Transverse colon (tissue), 4 donors: ENCODE measurements at regions not wholly inside any gene's neighbourhood (a gene's known extent, or its start where the extent isn't known, plus 50 kb on each side); places are given as distances from the start of the nearest gene placed in this dataset.

Experiments
- DNase-seq: peaks from one replicate; pipeline ENCODE4 v3.0.0-alpha.2; 2019
- H3K27ac ChIP-seq, 4 donors: fragments of 200-600 bp; sonication (generic); 2 replicates each; pipeline ENCODE4 v1.5.1; 2016 to 2018; ENCODE audit warnings: inconsistent platforms in 4 of 4
- H3K27me3 ChIP-seq: fragments of 200-600 bp; sonication (generic); 2 replicates; pipeline ENCODE4 v1.5.1; 2017; ENCODE audit warnings: inconsistent platforms
- H3K36me3 ChIP-seq, 4 donors: fragments of 200-600 bp; sonication (generic); 2 replicates each; pipeline ENCODE4 v1.5.1; 2017 to 2019; ENCODE audit warnings: inconsistent platforms in 4 of 4
- H3K4me1 ChIP-seq, 4 donors: fragments of 200-600 bp; sonication (generic); 2 replicates each; pipeline ENCODE4 v1.5.1; 2017 to 2020; ENCODE audit warnings: inconsistent platforms in 4 of 4
- H3K4me3 ChIP-seq, 4 donors: fragments of 200-600 bp; sonication (generic); 1 replicate in 1 of 4; 2 replicates in 3 of 4; pipeline versions ENCODE4 v1.5.1 to v1.6.1; 2017 to 2019; ENCODE audit warnings: inconsistent platforms in 4 of 4
- H3K9me3 ChIP-seq, 2 donors: fragments of 200-600 bp; sonication (generic); 2 replicates each; pipeline ENCODE4 v1.5.1; 2017 to 2019; ENCODE audit warnings: inconsistent platforms in 2 of 2
- EP300 ChIP-seq: sonication (generic); formaldehyde crosslinking; IDR thresholded peaks from one replicate; pipeline ENCODE4 v1.6.1; 2017; ENCODE audit warnings: antibody characterized with exemption, low read depth
- POLR2A ChIP-seq: fragments of 450-650 bp; IDR thresholded peaks from one replicate; pipeline ENCODE4 v1.6.1; 2016; ENCODE audit warnings: antibody characterized with exemption, mild to moderate bottlenecking, moderate library complexity
- POLR2AphosphoS5 ChIP-seq, 3 donors: sonication (generic); formaldehyde crosslinking; IDR thresholded peaks; one replicate each; pipeline ENCODE4 v1.6.1; 2016; ENCODE audit warnings: antibody characterized with exemption in 3 of 3
- WGBS, 2 donors: methylation state at CpG; one replicate each; pipeline ENCODE4 v1.1.5; 2018; ENCODE audit warnings: low coverage in 1 of 2; 5-methylcytosine and 5-hydroxymethylcytosine counted together
- in situ Hi-C, 4 donors: fragments of 200-750 bp; cut with MboI; loops; one replicate each; pipeline versions ENCODE4 v1.15.0 to v1.15.1; 2017; ENCODE audit warnings: low sequenced_read_pairs in 3 of 4, low pct_ligation_motif_present in 1 of 4, low pct_unique_long_range_greater_than_20kb in 1 of 4
- intact Hi-C: fragments of 100-400 bp; cut with DNase I; formaldehyde crosslinking; loops from one replicate; pipeline ENCODE4 v1.15.1; 2023; ENCODE audit warnings: low total_unique reads
- TF ChIP-seq, protein P1 (sequence below), 5 experiments: fragments of 200-600 bp in 3 of 5; fragments of 450-650 bp in 2 of 5; sonication (generic) in 3 of 5; IDR thresholded peaks; 1 replicate in 2 of 5; 2 replicates in 3 of 5; pipeline ENCODE4 v1.5.1; 2016 to 2017; ENCODE audit warnings: antibody characterized with exemption in 5 of 5, inconsistent platforms in 3 of 5, mild to moderate bottlenecking in 2 of 5, moderate library complexity in 1 of 5

DNA sequence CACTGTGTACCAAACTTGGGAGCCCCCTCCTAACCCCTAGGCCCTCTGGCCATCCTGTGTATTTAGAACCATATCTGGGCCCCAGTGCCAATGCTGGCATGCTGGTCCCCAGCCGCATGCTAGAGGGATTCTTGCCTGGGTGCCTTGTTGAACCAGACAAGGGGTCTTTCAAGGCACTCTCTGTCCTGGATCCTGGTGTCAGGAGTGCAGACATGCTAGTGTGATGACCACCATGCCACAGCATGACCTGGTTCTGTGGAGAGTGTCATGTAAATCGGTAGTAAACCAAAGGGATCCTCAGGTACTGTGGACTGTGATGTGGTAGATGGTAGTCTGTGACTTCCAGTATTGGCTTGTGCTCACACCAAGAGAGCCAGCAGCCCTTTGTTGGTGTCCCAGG, 222.2 kb upstream of the PODXL start:
- intact Hi-C loops (no loop called here), in situ Hi-C loops (no loop called here)
- H3K9me3 ChIP-seq = no peaks in the 10 kb centered on the region
- TF ChIP-seq POLR2AphosphoS5 (IDR thresholded peaks at IDR 0.05) (no peak), EP300 (no peak), POLR2A (no peak)
- TF ChIP-seq, protein P1, sequence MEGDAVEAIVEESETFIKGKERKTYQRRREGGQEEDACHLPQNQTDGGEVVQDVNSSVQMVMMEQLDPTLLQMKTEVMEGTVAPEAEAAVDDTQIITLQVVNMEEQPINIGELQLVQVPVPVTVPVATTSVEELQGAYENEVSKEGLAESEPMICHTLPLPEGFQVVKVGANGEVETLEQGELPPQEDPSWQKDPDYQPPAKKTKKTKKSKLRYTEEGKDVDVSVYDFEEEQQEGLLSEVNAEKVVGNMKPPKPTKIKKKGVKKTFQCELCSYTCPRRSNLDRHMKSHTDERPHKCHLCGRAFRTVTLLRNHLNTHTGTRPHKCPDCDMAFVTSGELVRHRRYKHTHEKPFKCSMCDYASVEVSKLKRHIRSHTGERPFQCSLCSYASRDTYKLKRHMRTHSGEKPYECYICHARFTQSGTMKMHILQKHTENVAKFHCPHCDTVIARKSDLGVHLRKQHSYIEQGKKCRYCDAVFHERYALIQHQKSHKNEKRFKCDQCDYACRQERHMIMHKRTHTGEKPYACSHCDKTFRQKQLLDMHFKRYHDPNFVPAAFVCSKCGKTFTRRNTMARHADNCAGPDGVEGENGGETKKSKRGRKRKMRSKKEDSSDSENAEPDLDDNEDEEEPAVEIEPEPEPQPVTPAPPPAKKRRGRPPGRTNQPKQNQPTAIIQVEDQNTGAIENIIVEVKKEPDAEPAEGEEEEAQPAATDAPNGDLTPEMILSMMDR (IDR thresholded peaks at IDR 0.05) = no peak
- H3K27me3 ChIP-seq = no peaks in the 10 kb centered on the region
- no peak overlapping the region for H3K27ac ChIP-seq
- H3K4me3 ChIP-seq = no peak overlapping the region
- no peaks in the 10 kb centered on the region for H3K36me3 ChIP-seq
- WGBS, 2 donors = 91% methylated on average over 2 of the region's 2 CpGs; no CpG with 5 or more reads in 1 of the 2 donors
- DNase-seq = no peak
- no peaks in the 10 kb centered on the region for H3K4me1 ChIP-seq

DNA sequence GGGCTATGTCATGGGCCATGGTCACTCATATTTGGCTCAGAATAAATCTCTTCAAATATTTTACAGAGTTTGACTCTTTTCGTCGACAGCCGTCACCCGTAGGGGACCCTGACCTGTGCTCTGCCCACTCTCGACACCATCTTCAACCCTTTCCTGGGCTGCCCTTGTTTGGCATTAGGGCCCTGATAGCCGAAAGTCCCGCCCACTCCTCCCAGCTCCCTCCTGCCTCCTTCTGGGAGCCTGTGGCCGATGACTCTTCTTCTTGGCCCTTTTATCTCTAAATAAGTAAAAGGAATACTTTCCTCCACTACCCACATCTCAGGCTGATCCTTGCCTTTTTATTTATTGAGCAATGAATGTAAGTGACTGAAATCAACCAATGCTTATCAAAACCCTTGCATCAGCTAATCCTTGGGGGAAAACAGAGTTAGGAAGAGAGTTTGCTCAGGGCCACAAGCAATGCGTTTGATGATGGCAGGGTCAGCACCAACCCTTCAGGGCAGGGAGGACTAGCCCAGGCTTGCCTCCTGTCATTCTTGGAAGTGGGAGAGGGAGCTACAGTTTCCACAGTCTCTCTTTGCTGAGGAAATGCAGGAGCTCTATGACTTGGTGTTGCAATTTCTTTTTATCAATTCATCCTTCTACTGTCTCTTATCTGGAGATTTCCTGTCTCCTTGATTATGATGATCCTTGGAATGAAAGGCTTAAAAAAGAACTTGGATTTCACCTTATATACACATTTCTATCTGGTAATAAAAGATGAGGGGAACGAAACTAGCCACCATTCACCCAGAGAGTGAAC, 218.2 kb upstream of the PODXL start:
- 56 to 76% methylated on average over 2 to 10 of the region's 10 CpGs for WGBS, 2 donors
- in situ Hi-C loops (no loop called here), intact Hi-C loops (no loop called here)
- Histone ChIP-seq H3K27me3 (no peaks in the 10 kb centered on the region), H3K27ac (no peak overlapping the region), H3K36me3 (no peaks in the 10 kb centered on the region), H3K4me3 (no peak overlapping the region), H3K9me3 (no peaks in the 10 kb centered on the region), H3K4me1 (no peaks in the 10 kb centered on the region)
- no peak for DNase-seq
- TF ChIP-seq POLR2AphosphoS5 (IDR thresholded peaks at IDR 0.05) = no peak
- TF ChIP-seq, protein P1 (IDR thresholded peaks at IDR 0.05) = no peak
- no peak for TF ChIP-seq EP300
- TF ChIP-seq POLR2A = no peak

DNA sequence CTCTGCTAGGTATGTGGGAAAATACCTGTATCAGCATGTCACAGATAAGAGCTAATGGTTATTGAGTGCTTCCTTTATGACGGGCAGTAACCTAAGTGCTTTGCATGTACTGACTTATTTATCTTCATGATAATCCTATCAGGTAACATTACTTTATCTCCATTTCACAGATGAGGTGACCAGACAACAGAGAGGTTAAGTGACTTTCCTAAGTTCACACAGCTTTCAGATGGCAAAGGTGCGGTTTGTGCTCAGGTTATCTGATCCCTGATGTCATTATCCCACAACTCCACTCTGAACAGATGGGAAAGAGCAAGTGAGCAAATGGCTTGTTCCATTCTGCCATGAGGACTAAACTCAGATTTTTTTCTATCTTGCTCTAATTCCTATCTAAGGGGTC, 217.0 kb upstream of the PODXL start:
- no peak for TF ChIP-seq EP300
- TF ChIP-seq POLR2A = no peak
- TF ChIP-seq, protein P1 (IDR thresholded peaks at IDR 0.05) = no peak
- intact Hi-C loops (no loop called here), in situ Hi-C loops (no loop called here)
- Histone ChIP-seq H3K36me3 (no peaks in the 10 kb centered on the region), H3K27me3 (no peaks in the 10 kb centered on the region), H3K4me3 (no peak overlapping the region), H3K4me1 (no peaks in the 10 kb centered on the region), H3K9me3 (no peaks in the 10 kb centered on the region), H3K27ac (no peak overlapping the region)
- 51 to 57% methylated on average over 1 to 2 of the region's 2 CpGs for WGBS, 2 donors
- no peak for DNase-seq

DNA sequence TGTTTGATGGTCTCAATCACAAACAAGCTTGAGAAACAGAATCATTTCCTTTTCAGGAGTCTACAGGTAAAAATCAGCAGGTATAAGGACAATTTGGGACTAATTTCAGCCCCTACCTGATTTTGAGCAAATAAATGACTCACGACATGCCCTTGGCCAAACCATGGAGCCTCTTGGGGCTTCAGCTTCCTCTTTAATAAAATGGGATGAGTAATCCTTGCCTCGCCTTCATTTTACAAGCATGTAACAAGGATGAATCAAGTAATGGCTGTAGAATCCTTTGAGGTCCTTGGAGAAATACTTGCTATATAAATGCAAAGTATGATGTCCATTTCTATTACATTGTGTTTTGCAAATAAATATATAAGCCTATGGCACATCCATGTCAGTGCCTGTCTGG, 212.8 kb upstream of the PODXL start:
- in situ Hi-C loops = no loop called here
- intact Hi-C loops = no loop called here

More for the DNA sequence above, 212.8 kb upstream of the PODXL start:
- H3K9me3 ChIP-seq = no peaks in the 10 kb centered on the region
- no peaks in the 10 kb centered on the region for H3K27me3 ChIP-seq
- no peak overlapping the region for H3K27ac ChIP-seq
- H3K36me3 ChIP-seq = no peaks in the 10 kb centered on the region
- H3K4me1 ChIP-seq = no peaks in the 10 kb centered on the region
- DNase-seq = no peak
- WGBS, 2 donors = 14 to 47% methylated on average over 2 of the region's 2 CpGs
- TF ChIP-seq EP300 (no peak), POLR2A (no peak), POLR2AphosphoS5 (IDR thresholded peaks at IDR 0.05) (no peak)
- TF ChIP-seq, protein P1 (IDR thresholded peaks at IDR 0.05) = no peak
- no peak overlapping the region for H3K4me3 ChIP-seq
